ENCODE measurements at regions not wholly inside any gene's neighbourhood (a gene's known extent, or its start where the extent isn't known, plus 50 kb on each side); places are given as distances from the start of the nearest gene placed in this dataset.

DNA sequence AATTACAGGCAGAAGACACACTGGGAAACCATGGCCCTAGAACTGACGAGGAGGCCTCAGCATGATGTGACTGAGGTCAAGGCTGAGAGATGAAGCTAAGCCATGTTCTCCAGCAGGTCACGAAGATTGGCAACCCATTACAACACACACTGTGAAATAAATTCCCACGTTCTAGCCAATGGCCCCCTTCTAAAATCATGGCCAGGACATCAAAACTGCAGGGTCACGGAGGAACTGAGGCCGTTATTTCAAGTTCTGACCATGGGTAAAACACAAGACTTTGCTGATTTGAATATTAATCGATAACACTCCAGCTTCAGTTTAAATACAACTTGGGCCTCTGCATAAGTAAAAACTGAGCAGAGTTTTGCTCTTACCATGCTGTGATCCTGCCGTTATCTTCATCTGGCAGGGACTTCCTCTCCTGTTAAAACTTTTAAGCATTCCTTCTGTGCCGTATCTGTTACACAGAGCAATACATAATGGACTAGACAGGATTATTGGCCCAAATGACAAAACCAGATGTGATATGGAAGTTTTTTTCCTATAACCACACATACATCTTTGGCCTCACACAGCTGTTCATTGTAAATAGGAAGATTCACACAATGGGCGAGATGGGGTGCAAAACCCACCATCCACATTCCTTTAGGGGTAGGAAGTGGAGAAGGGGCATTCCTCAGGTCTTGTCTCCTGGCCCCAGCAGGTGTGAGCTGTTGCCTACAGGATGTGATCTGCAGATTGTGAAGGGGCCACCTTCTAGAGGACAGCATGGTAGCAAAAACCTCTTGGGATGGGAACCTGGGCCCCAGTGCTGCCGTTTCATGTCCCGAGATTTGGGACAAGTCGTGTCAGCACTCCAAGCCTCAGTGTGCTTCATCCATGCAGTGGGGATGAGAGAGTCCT is 207.4 kb downstream of the OPA1 start:
- H3K4me3 ChIP-seq (ENCODE audit: low read depth, low read length) = no peak overlapping the region
- TF ChIP-seq, protein P1, sequence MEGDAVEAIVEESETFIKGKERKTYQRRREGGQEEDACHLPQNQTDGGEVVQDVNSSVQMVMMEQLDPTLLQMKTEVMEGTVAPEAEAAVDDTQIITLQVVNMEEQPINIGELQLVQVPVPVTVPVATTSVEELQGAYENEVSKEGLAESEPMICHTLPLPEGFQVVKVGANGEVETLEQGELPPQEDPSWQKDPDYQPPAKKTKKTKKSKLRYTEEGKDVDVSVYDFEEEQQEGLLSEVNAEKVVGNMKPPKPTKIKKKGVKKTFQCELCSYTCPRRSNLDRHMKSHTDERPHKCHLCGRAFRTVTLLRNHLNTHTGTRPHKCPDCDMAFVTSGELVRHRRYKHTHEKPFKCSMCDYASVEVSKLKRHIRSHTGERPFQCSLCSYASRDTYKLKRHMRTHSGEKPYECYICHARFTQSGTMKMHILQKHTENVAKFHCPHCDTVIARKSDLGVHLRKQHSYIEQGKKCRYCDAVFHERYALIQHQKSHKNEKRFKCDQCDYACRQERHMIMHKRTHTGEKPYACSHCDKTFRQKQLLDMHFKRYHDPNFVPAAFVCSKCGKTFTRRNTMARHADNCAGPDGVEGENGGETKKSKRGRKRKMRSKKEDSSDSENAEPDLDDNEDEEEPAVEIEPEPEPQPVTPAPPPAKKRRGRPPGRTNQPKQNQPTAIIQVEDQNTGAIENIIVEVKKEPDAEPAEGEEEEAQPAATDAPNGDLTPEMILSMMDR (IDR thresholded peaks at IDR 0.05; ENCODE audit: borderline replicate concordance, insufficient read depth, low read depth, low read length) = no peak

DNA sequence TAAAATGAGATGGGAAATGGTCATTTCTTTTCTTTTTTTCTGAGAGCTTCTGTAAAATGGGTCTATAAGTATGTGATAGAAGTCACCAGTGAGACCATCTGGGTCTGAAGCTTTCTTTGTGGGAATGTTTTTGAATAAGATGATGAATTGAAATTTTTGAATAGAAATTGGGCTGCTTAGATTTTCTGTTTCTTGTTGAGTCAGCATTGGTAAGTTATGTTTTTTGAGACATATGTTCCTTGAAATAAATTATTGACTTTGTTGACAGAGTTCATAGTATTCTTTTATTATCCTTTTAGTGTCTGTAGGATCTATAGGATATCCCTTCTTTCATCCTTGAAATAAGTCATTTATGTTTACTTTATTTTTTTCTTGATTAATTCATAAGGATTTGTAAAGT is 208.1 kb downstream of the OPA1 start:
- TF ChIP-seq, protein P1 (IDR thresholded peaks at IDR 0.05; ENCODE audit: borderline replicate concordance, insufficient read depth, low read depth, low read length) = no peak
- no peak overlapping the region for H3K4me3 ChIP-seq (ENCODE audit: low read depth, low read length)

DNA sequence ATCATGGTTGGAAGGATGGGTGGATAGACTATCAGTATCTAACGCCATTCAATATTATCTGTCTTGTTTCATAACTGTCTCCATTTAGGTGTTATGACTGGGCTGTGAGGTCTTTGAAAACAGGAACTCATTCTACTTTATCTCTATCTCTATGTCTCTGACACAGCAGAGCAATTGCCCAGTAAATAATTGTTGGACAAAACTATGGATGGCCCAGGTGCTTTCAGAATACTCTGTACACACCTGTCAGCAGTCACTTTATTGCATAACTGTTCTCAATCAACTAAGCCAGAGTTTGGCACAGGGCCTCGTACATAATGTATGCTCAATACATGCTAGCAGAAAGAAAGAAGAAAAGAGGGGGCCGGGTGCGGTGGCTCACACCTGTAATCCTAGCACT is 210.3 kb downstream of the OPA1 start:
- TF ChIP-seq, protein P1 (IDR thresholded peaks at IDR 0.05; ENCODE audit: borderline replicate concordance, insufficient read depth, low read depth, low read length) = no peak
- H3K4me3 ChIP-seq (ENCODE audit: low read depth, low read length) = no peak overlapping the region

DNA sequence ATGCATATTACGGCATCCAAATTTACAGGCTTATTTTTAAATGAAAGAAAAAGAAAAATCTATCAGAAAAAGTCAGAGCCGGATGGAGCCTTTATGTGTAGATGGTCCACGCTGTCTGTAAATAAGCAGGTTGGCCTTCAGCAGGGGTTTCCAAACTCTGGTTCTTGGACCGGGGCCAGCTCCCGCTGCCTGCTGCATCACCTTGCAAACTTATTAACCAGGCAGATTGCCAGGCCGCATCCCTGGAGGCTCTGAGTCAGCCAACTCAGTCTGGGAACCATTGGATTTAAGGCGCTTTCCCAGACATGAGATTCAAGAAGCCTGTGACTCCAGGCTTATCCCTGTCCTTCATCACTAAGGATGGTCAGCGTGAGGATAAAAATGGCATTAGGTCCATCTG is 212.4 kb downstream of the OPA1 start:
- TF ChIP-seq, protein P1 (IDR thresholded peaks at IDR 0.05; ENCODE audit: borderline replicate concordance, insufficient read depth, low read depth, low read length) = no peak
- H3K4me3 ChIP-seq (ENCODE audit: low read depth, low read length) = no peak overlapping the region

DNA sequence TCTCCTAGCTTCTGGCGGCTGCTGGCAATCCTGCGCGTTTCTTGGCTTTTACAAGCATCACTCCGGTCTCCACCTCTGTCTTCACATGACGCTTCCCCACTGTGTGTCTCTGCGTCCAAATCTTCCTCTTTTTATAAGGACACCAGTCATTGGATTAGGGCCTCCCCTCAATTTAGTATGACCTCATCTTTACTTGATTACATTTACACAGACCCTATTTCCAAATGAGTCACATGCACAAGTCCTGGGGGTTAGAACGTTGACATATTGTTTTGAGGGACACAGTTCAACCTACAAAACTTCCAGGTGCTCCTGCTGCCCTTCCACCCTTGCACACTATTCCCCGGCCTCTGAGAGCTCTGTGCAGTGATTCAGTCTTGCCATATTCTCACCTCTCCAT is 215.3 kb downstream of the OPA1 start:
- no peak overlapping the region for H3K4me3 ChIP-seq (ENCODE audit: low read depth, low read length)
- TF ChIP-seq, protein P1 (IDR thresholded peaks at IDR 0.05; ENCODE audit: borderline replicate concordance, insufficient read depth, low read depth, low read length) = no peak

DNA sequence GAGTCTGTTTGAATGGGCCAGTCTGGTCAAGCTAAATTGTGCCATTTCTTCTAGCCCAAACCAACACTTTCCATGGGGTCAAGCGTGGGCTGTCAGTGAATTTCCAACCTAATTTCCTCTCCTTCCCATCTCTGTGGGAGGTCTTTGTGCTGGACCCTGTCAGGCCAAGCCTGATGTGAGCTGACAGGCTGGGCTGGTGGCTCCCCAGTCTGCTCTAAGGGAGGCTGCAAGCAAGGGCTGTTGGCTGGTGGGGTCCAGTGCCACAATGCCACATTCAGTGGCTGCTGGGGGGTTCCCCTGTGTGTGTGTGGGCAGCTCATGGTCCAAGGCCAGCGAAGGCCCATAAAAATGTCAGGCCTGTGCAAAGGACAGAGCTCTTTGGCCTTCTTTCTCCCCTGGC is 216.1 kb downstream of the OPA1 start:
- no peak overlapping the region for H3K4me3 ChIP-seq (ENCODE audit: low read depth, low read length)
- TF ChIP-seq, protein P1 (IDR thresholded peaks at IDR 0.05; ENCODE audit: borderline replicate concordance, insufficient read depth, low read depth, low read length) = no peak
